K562 (cell line): ENCODE measurements at regions not wholly inside any gene's neighbourhood (a gene's known extent, or its start where the extent isn't known, plus 50 kb on each side); places are given as distances from the start of the nearest gene placed in this dataset.

Experiments used
- ATAC-seq: fragments of 200-7000 bp; cut with Tn5 transposase; 3 replicates; pipeline ENCODE4 v1.9.1; 2020; ENCODE audit warnings: moderate library complexity
- BruUV-seq: library from RNA; stranded (reverse); fragments of 400-500 nt; replicated peaks from 2 replicates; lab custom pipeline; 2021; lab: Mats Ljungman, UMichigan
- CTCF ChIA-PET: fragments of 300-600 bp; formaldehyde crosslinking; extraction: SDS; loops from one replicate; lab custom pipeline; 2021; ENCODE audit warnings: low intra/inter-chr PET ratio; lab: Yijun Ruan, JAX
- POLR2A ChIA-PET: fragments of 300-600, 350-650 bp; sonication (Branson Sonifier 250); formaldehyde crosslinking; extraction: SDS; loops from one replicate; lab custom pipeline; 2021; ENCODE audit warnings: antibody characterized with exemption, inconsistent platforms; lab: Yijun Ruan, JAX
- DNase-seq, 4 experiments: peaks; one replicate each; pipeline versions ENCODE4 v3.0.0 to v3.0.0-alpha.2; 2011 to 2018; ENCODE audit warnings: low spot score in 3 of 4, mixed read lengths in 3 of 4; ENCODE audit errors: extremely low read depth in 1 of 4
- FAIRE-seq: peaks from 2 replicates; lab custom pipeline; 2011; peaks lifted over from hg19 to GRCh38; lab: Jason Lieb, UNC
- H2AFZ ChIP-seq: 2 replicates; pipeline ENCODE4 v1.6.0; 2011; ENCODE audit warnings: low read depth, low read length, control low read depth, inconsistent platforms
- H3K27ac ChIP-seq: fragments of 200-600 bp; 3 replicates; pipeline ENCODE4 v1.8.0; 2011; ENCODE audit warnings: low read depth, mild to moderate bottlenecking, control low read depth, inconsistent platforms, low read length, moderate library complexity, mixed read lengths; ENCODE audit errors: extremely low read depth
- H3K27me3 ChIP-seq, 2 experiments: fragments of 300-600 bp in 1 of 2; 2 replicates in 1 of 2; 3 replicates in 1 of 2; pipeline versions ENCODE4 v1.6.0 to v1.8.0; 2011; ENCODE audit warnings: inconsistent platforms in 2 of 2, low read length in 2 of 2, mild to moderate bottlenecking in 1 of 2, mixed read lengths in 1 of 2, moderate library complexity in 1 of 2; ENCODE audit not compliant: control insufficient read depth in 2 of 2, insufficient read depth in 2 of 2
- H3K36me3 ChIP-seq: fragments of 300-600 bp; 3 replicates; pipeline ENCODE4 v1.8.0; 2011; ENCODE audit warnings: mild to moderate bottlenecking, low read length, inconsistent platforms; ENCODE audit not compliant: control insufficient read depth, insufficient read depth
- H3K4me1 ChIP-seq, 2 experiments: fragments of 200-600 bp in 1 of 2; replicated peaks in 1 of 2; 2 replicates in 1 of 2; 3 replicates in 1 of 2; pipeline versions ENCODE4 v1.5.1 to v1.8.0; 2011; ENCODE audit warnings: inconsistent platforms in 2 of 2, low read length in 2 of 2, mild to moderate bottlenecking in 1 of 2, mixed read lengths in 1 of 2, moderate library complexity in 1 of 2; ENCODE audit not compliant: control insufficient read depth in 2 of 2, insufficient read depth in 2 of 2
- H3K4me2 ChIP-seq: 2 replicates; pipeline ENCODE4 v1.6.1; 2011; ENCODE audit warnings: low read length, control low read depth, inconsistent platforms, mixed read lengths; ENCODE audit not compliant: insufficient read depth
- H3K4me3 ChIP-seq: fragments of 200-600 bp; sonication (generic), shearing (Covaris generic); 2 replicates; pipeline ENCODE4 v1.5.1; 2016; ENCODE audit warnings: control low read depth, inconsistent platforms
- H3K79me2 ChIP-seq: fragments of 200-600 bp; 3 replicates; pipeline ENCODE4 v1.8.0; 2011; ENCODE audit warnings: low read length, inconsistent platforms; ENCODE audit not compliant: control insufficient read depth, insufficient read depth
- H3K9ac ChIP-seq, 2 experiments: 2 replicates each; pipeline versions ENCODE4 v1.6.0 to v1.6.1; 2011; ENCODE audit warnings: low read depth in 2 of 2, low read length in 2 of 2, control low read depth in 1 of 2, inconsistent platforms in 1 of 2, mild to moderate bottlenecking in 1 of 2, mixed read lengths in 1 of 2; ENCODE audit not compliant: insufficient read depth in 1 of 2
- H3K9me1 ChIP-seq: one replicate; pipeline ENCODE4 v1.6.0; 2011; ENCODE audit warnings: inconsistent platforms, mild to moderate bottlenecking, low read length, moderate library complexity; ENCODE audit not compliant: control insufficient read depth, insufficient read depth
- H3K9me3 ChIP-seq: replicated peaks from 2 replicates; pipeline ENCODE4 v1.5.1; 2011; ENCODE audit warnings: low read depth, low read length, inconsistent platforms; ENCODE audit not compliant: control insufficient read depth, insufficient read depth
- H4K20me1 ChIP-seq: replicated peaks from 2 replicates; pipeline ENCODE4 v1.6.1; 2011; ENCODE audit warnings: low read length, inconsistent platforms, mixed read lengths; ENCODE audit not compliant: control insufficient read depth, insufficient read depth
- BMI1 ChIP-seq: fragments of 150-350 bp; IDR thresholded peaks from 2 replicates; pipeline ENCODE4 v1.6.1; 2014; ENCODE audit warnings: low read length
- BRCA1 ChIP-seq, 2 experiments: fragments of 450-650 bp in 1 of 2; sonication (generic) in 1 of 2; formaldehyde crosslinking in 1 of 2; IDR thresholded peaks; 2 replicates each; pipeline versions ENCODE4 v1.5.0 to v1.6.1; 2017 to 2020; ENCODE audit warnings: mild to moderate bottlenecking in 1 of 2, missing genetic modification reagents in 1 of 2
- JUN ChIP-seq, 2 experiments: sonication (generic) in 1 of 2; formaldehyde crosslinking in 1 of 2; IDR thresholded peaks; 2 replicates each; pipeline versions ENCODE4 v1.6.1 to v1.8.0; 2012 to 2022; ENCODE audit warnings: borderline replicate concordance in 2 of 2, mild to moderate bottlenecking in 2 of 2, improper control_type of control experiment in 1 of 2, low read depth in 1 of 2, low read length in 1 of 2, missing genetic modification reagents in 1 of 2
- PHB2 ChIP-seq: fragments of 450-650 bp; IDR thresholded peaks from 2 replicates; pipeline ENCODE4 v1.6.1; 2017; ENCODE audit warnings: low read depth
- SRSF1 ChIP-seq: fragments of 200-400 bp; formaldehyde crosslinking; IDR thresholded peaks from 2 replicates; pipeline ENCODE4 v1.6.1; 2017; ENCODE audit warnings: mild to moderate bottlenecking, low read depth, low read length, moderate library complexity
- TAF7 ChIP-seq: fragments of 450-650 bp; IDR thresholded peaks from 2 replicates; pipeline ENCODE4 v1.6.1; 2016; ENCODE audit warnings: missing genetic modification characterization, missing compliant biosample characterization
- TCFL5 ChIP-seq: fragments of 250-450 bp; sonication (Bioruptor Pico); conservative IDR thresholded peaks from 2 replicates; pipeline ENCODE4 v1.6.1; 2021; ENCODE audit warnings: mild to moderate bottlenecking, moderate library complexity, matching md5 sums
- ZNF79 ChIP-seq: fragments of 250-450 bp; sonication (Bioruptor Pico); IDR thresholded peaks from 2 replicates; pipeline ENCODE4 v1.4.0; 2020; ENCODE audit warnings: low read depth, mild to moderate bottlenecking, moderate library complexity
- WGBS: fragments of 100-300 bp; shearing (Covaris generic); methylation state at CpG from one replicate; pipeline ENCODE4 v1.1.6; 2016; ENCODE audit warnings: low coverage, mixed read lengths; ENCODE audit not compliant: insufficient coverage; ENCODE audit errors: missing lambda C conversion rate; 5-methylcytosine and 5-hydroxymethylcytosine counted together
- in situ Hi-C: fragments of 300-500 bp; cut with MboI; formaldehyde crosslinking; loops from 4 replicates; pipeline ENCODE4 v1.15.0; 2018; ENCODE audit warnings: inconsistent platforms, mixed read lengths
- intact Hi-C: fragments of 100-400 bp; cut with micrococcal nuclease; formaldehyde crosslinking; loops from 2 replicates; pipeline ENCODE4 v1.14.2; 2022
- TF ChIP-seq, protein P1 (sequence below): fragments of 200-400 bp; formaldehyde crosslinking; IDR thresholded peaks from 2 replicates; pipeline ENCODE4 v1.6.1; 2017; ENCODE audit warnings: mild to moderate bottlenecking, low read depth, low read length, moderate library complexity
- TF ChIP-seq, protein P2 (sequence below): sonication (generic); formaldehyde crosslinking; IDR thresholded peaks from 2 replicates; pipeline ENCODE4 v1.8.0; 2022; ENCODE audit warnings: mild to moderate bottlenecking, missing genetic modification reagents

DNA sequence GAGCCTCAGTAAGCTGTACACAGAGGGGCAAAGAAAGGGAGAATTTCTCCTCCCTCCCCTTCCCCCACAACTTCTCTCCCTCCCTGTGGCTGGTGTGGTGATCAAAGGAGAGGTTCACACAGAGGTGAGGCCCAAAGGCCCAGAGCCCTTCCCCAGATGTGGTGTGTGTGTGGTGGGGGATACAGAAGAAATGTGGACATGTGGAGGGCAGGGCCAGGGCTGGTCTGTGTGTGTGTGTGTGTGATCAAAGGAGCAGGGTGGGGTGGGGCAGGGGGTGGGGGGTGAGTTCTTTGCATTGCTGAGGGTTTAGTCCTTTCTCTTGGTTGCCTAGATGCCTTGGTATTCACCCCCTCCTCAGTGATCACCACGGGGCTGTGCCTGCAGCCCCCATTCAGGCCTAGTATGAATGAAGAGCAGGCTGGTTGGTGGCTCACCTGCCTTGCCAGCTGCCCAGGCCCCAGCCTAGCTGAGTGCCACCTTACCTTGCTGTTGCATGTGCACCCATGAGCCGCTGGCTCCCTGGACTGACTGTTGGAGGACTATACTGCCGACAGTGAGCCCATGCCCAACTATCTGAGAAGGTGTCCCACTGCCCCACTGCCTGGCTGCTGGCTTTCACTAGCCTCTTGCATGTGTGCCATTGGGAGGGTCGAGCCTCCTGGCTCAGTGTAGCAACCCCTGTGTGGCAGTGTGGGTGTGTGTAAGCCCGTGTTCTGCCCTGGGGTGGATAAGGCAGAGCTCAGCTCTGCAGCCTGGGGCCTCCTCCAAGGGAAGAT is 101.9 kb downstream of the EFNB1 start (continued):
- TF ChIP-seq, protein P1, sequence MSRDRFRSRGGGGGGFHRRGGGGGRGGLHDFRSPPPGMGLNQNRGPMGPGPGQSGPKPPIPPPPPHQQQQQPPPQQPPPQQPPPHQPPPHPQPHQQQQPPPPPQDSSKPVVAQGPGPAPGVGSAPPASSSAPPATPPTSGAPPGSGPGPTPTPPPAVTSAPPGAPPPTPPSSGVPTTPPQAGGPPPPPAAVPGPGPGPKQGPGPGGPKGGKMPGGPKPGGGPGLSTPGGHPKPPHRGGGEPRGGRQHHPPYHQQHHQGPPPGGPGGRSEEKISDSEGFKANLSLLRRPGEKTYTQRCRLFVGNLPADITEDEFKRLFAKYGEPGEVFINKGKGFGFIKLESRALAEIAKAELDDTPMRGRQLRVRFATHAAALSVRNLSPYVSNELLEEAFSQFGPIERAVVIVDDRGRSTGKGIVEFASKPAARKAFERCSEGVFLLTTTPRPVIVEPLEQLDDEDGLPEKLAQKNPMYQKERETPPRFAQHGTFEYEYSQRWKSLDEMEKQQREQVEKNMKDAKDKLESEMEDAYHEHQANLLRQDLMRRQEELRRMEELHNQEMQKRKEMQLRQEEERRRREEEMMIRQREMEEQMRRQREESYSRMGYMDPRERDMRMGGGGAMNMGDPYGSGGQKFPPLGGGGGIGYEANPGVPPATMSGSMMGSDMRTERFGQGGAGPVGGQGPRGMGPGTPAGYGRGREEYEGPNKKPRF, result no peak
- TF ChIP-seq BRCA1 (IDR thresholded peaks at IDR 0.05) (no peak), BRCA1 (CRISPR knock-in tag; IDR thresholded peaks at IDR 0.05) (no peak)
- TF ChIP-seq, all 486 proteins: peak for 0

DNA sequence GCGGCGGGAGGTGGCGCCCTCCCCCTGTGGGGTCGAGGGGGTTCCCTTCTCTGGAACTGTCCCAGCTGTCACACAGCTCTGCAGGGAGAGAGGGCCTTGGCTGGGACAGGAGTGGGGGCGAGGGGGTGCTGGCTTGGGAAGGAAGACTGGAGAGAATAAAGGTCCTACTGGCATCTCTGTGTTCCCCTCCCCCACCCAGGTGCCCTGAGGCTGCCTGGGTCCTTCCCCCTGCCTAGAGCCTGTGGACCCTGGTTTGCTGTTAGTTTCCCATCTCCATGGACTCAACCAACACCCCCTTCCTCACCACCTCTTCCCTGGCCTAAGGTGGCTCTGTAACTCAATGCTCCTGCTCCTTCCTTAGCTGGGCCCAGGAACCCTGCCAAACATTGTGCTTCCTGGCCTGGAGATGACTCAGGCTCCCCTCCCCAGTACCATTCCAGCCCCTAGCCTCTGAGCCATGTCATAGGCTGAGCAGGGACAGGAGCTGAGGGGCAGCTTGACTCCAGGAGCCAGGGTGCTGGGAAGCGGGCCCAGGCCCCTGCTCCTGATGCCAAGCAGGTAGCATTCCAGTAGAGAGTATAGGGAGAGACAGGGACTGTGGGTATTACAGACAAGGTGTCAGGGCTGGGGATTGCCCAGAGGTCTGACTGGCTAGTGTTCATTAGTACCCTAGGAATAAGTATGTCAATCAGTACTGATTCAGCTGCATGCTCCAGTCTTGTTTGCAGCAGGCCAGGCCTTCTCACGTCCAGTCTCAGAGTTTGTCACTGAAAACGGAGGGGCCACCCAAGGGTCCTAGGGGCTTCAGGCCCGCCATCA is 100.7 kb downstream of the EFNB1 start:
- Histone ChIP-seq H4K20me1 (no peaks in the 10 kb centered on the region), H3K27me3 (0 out of 5 replicates have a peak, but pooled peaks cover 0 to 4% of the 10 kb centered on the region in 2 experiments), H3K4me1 (no peaks in the 10 kb centered on the region), H2AFZ (no peak overlapping the region), H3K9ac (no peak overlapping the region; a peak in 1 of 4 replicates), H3K27ac (no peak overlapping the region), H3K4me3 (no peak overlapping the region), H3K9me1 (no peaks in the 10 kb centered on the region), H3K36me3 (no peaks in the 10 kb centered on the region), H3K4me2 (no peak overlapping the region), H3K79me2 (no peaks in the 10 kb centered on the region), H3K9me3 (no peaks in the 10 kb centered on the region)
- ChIA-PET CTCF (no interaction called here), POLR2A (no interaction called here)
- no peak for DNase-seq
- WGBS, result 11% methylated on average over 8 of the region's 9 CpGs
- FAIRE-seq, result no peak
- BruUV-seq, result no TSS peak
- TF ChIP-seq BMI1 (no peak), TAF7 (tag) (no peak), TCFL5 (CRISPR knock-in tag) (no peak), ZNF79 (CRISPR knock-in tag) (no peak), PHB2 (no peak), SRSF1 (no peak), JUN (IDR thresholded peaks at IDR 0.05; ENCODE audit: borderline replicate concordance, low read depth, low read length) (no peak), JUN (CRISPR knock-in tag; IDR thresholded peaks at IDR 0.05; ENCODE audit: borderline replicate concordance) (no peak)
- TF ChIP-seq, protein P2, sequence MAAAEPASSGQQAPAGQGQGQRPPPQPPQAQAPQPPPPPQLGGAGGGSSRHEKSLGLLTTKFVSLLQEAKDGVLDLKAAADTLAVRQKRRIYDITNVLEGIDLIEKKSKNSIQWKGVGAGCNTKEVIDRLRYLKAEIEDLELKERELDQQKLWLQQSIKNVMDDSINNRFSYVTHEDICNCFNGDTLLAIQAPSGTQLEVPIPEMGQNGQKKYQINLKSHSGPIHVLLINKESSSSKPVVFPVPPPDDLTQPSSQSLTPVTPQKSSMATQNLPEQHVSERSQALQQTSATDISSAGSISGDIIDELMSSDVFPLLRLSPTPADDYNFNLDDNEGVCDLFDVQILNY (CRISPR knock-in tag), result no peak
- intact Hi-C loops, result no loop called here
- ATAC-seq, result no peak
- in situ Hi-C loops, result no loop called here
